Breast epithelium (tissue), 3 donors: ENCODE measurements at regions not wholly inside any gene's neighbourhood (a gene's known extent, or its start where the extent isn't known, plus 50 kb on each side); places are given as distances from the start of the nearest gene placed in this dataset.

Source experiments
- CTCF ChIP-seq, 3 donors: fragments of 450-650 bp; IDR thresholded peaks; one replicate each; pipeline ENCODE4 v1.5.1; 2016 to 2017; ENCODE audit warnings: antibody characterized with exemption in 3 of 3, mild to moderate bottlenecking in 3 of 3, moderate library complexity in 3 of 3
- POLR2A ChIP-seq: fragments of 450-650 bp; IDR thresholded peaks from one replicate; pipeline ENCODE4 v1.6.1; 2016; ENCODE audit warnings: antibody characterized with exemption, mild to moderate bottlenecking, moderate library complexity
- POLR2AphosphoS5 ChIP-seq, 3 donors: sonication (generic); formaldehyde crosslinking; IDR thresholded peaks; one replicate each; pipeline ENCODE4 v1.6.1; 2017; ENCODE audit warnings: antibody characterized with exemption in 3 of 3

- TF ChIP-seq CTCF (IDR thresholded peaks at IDR 0.05) (no peak), POLR2A (no peak), POLR2AphosphoS5 (IDR thresholded peaks at IDR 0.05) (peak in 1 of 3 donors; percentile 36)
These were observed 56.6 kb upstream of the CITED2 start for GRCh38 chr6:139430899-139431601.
